NCI-H82 treated with DMSO at 0.1 percent for 48 hours (cell line): ENCODE measurements at regions not wholly inside any gene's neighbourhood (a gene's known extent, or its start where the extent isn't known, plus 50 kb on each side); places are given as distances from the start of the nearest gene placed in this dataset.

ENCODE experiments used
- DNase-seq: peaks from one replicate; lab custom pipeline; 2025; ENCODE audit not compliant: unreplicated experiment; lab: John Stamatoyannopoulos, UW

DNA sequence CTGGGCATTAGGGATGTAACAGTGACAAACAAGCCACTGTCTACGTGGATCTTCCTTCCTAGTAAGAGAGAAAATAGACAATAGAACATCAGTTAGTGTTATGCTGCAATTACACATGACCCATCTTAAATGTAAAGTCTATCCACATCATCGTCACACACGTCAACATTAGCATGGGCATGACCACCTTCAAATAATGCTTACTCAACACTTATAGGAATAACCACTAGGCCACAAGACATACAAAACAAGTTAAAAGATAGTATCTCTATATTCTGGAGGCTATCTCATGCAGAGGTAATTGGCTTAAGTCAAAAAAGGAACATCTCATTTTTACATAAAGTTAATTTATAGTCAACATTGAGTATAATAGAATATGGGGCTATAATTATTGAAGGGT is 156.5 kb downstream of the MOXD1 start:
- DNase-seq: no peak

DNA sequence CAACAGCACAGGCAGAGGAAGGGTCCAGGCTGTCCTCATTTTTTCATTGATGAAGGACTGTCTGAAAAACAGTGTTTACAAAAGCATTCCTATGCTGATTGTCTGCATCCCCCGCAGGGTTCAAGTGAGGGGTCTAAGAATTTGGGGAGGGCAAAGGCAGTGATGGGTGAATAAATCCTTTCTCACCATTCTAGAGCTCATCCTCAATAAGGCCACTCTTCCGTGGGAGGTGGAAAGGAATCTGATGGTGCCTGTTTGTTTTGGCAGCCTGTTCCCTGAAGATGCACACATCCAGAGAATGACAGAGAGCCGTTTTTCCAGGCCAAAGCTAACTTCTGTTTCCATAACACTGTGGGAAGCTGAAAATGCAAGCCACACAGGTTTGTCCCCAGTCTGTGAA is 164.5 kb downstream of the MOXD1 start:
- DNase-seq: no peak

DNA sequence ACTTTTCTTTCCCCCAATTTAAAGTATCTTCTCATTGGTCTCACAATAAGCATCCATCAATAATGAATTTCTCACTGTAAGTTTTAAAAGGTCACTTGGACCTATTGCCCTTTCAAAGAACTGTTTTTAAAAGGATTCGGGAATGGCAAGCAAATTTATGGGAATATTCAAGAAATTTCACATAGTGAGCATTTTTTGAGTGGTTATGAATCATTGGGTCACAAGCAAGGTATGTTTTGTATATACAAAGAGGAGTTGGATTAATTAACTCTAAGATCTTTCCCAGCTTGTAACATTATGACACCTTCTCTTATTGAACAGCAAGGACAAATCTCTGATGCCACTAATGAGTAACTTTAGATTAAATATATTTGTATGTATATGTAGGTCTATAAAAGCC is 165.0 kb downstream of the MOXD1 start:
- no peak for DNase-seq

DNA sequence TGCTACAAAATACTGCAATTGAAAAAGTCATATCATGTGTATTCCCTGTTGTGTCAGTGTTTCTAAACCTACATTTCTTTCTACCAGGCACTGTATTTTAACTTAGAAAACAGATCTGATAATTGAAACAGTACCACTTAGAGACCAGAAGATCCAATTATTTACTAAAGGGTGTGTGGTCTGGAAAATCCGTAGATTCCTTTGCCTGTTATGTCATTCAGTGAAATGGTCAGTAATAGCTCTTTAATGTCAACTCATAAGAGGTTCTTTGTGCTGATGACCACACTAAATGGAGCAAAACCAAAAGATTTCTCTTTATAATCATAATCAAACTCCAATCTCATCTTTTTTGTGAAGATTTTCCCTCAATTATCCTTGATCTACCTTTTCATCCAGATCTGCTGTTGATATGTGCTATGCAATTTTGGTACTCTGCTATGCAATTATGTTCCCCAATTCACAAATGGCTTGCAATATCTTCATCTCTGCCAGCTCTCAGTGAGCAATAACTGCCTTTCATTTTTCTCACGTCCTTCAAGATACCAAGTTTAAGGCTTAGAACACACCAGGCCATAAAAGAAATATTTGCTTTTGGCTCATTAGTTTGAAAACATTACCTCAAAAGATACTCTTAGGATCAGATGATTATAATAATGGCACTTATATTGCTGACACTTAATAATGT is 165.5 kb downstream of the MOXD1 start:
- DNase-seq: no peak

DNA sequence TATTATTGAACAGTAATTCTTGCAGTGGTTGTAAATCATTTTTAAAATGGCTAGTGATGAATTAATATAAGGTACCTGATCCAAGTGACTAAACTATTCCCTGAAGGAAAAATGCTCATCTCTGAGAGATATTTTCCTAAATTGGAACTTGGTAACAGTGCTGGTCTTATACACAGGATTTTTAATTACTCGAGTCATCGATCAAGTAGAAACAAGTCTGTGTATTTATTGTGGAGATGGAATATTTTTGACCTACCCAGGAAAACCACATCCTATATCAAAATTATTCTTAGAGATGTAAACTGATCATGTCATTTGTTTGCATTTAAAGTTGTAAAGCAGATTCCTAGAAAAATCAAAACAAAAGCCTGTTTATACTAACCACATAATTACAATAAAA is 166.9 kb downstream of the MOXD1 start:
- DNase-seq: no peak

DNA sequence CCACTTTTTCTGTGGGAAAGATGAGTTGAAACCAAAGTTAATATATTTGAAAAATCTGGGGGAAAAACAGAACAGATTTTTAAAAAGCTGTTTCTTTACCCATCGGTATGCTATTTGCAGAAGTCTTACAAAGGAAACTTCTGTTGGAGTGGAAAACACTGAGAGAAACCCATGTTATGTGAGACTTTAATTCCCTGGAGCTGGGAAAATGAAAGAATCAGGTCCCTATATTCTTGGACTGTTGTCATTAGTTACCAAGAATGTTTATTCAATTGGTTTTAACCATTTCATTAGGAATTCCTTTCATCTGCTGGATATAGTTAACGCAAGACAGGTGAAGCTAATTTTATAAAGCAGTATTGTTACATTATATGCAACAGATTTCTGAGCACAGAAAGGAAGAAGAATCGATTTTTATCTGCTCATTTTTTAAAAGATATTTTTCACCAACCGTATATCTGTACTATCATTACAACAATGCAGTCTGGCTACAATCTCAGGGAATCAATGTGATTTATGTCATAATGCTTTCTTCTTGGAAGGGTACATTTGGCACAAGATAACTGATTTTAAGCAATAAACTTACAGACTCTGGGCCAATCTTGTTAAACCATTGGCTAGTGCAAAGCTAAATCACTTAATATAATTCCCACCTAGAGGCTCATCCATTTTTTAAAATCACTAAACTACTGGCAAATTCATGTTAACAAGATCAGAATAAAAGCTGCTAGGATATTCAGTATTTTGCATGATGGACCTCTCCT is 170.0 kb downstream of the MOXD1 start:
- no peak for DNase-seq

DNA sequence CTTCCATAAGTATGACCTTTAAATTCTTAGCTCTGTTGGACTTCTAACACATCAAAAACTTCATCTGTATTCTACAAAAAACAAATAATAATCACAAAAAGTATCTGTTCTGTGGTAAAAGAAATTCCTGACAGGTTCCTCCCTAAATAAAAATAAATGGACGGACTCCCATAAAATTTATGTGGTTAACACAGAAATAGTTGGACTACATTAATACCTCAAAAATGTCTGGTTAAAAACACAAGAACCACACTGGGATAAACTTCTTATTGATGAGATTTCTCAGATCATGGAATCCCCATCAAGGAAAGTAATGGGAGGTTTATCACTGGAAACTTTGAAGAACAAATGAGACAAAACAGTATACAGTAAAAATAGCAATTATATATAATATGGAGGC is 172.4 kb downstream of the MOXD1 start:
- DNase-seq: no peak

DNA sequence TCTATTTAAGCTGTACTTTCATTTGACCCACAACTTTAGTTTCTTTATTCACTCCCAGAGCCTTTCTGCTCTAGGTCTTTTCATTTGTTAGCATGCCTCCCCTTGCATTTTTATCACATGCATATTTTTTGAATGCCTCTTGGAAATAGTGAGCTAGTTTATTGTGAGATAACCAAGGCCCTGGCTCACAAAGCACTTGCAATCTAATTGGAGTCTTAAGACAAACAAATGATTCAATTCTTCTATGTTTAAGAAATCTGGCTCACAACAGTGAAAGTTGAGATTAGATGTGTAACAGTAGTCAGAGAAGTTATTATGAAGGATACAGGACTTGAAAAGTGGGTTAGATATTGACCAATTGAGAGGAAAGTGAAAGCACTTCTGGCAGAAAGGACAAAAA is 173.4 kb downstream of the MOXD1 start:
- no peak for DNase-seq

DNA sequence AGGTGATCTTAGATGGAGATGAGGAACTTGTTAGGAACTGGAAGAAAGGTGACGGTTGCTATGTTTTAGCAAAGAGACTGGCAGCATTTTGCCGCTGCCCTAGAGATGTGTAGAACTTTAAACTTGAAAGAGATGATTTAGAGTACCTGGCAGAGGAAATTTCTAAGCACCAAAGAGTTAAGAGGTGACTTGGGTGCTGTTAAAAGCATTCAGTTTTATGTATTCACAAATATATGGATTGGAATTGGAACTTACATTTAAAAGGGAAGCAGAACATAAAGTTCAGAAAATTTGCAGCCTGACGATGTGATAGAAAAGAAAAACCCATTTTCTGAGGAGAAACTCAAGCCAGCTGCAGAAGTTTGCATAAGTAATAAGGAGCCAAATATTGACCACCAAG is 176.3 kb downstream of the MOXD1 start:
- DNase-seq: no peak

DNA sequence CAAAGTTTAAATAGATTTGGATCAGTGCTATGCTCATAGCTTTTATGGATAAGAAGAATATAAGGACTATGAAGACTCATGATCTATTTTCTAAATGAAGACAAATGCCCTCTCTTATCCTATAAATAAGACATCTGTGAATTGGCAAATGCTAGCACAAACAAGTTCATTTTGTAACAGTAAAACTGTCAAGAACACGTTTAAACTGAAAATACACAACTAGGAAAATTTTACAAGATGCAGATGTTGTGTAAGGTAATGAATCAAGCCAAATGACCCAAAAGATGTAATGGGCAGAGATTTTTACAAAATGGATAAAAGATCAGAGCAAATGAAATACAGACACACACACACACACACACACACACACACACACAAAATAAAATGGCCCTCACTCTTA is 180.5 kb downstream of the MOXD1 start:
- no peak for DNase-seq

DNA sequence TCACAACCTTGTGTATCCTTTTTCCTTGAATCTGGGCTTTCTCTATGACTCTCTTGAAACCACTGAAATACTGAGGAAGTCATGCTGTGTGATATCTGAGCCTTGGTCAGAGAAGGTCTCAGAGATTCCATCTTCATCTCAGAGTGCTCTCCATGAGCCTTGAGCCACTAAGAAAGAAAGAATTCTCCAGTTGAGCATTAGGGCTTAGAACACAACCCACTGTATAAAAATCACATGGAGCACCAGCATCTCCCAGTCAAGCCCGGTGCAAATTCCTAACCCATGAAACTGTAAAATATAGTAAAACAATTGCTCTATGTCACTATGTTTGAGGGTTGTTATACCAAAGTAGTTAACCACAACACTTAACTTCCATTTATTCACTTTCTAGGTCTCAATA is 181.4 kb downstream of the MOXD1 start:
- no peak for DNase-seq

DNA sequence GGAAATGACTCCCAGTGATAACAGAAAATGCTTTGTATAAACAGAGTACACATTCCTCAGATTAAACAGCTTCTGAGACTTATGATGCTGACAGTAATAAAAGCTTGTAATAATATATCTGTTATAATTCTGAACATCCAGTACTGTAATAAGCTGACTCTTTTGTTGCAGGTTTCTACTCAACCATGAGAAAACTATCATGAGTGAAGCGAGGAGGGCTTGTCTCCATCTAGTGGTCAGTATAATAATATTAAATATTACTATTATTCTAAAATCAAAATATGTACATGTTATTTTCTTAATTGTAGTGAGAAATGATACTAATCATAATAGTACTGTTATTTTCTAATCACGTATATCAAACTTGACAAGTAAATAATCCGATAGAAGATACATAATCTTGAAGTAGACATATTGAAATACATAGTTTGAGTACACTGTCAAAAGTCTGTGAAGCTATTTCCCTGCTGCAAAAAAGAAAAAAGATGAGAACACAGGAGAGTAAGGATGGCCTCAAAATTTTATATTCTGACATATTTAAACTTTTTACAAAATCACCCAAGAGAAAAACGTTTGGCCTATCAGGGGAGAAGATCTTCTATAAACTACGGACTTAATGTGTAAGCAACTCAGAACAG is 183.1 kb downstream of the MOXD1 start:
- DNase-seq: peak; percentile 1

DNA sequence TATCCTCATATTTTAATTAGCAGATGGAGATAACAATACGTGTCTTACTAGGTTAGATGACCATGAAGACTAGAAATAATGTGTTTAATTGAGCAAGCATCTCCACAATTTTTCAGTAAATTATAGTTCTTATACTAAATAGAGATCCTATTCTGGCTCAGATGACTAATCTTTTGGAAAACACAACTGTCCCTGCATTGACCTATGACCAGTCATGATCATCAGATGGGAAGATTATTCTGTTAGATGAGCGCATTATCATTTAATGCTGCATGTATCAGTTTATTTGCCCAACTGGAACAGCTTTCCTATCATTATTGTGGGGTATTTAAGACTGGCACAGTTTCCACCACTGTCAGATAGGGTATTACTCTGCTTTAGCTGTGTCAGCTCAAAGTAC is 185.5 kb downstream of the MOXD1 start:
- DNase-seq: no peak

DNA sequence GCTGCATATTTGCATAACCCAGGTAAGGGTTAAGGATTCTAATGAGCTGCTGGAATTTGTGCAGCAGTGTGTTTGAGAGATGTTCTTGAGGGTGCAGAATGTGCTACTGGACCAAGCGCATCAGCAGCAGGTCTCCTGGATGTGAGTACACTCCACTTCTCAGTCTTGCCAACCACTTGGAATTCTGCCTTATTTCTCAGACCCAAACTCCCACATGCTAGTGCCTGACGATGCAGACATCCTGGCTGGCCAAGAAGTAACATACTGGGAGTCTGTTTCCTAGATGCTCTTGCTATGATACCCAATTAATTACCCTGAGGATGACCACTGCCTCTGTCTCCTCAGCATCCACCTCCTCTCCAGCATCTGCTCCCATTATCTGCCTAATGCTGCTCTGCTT is 186.6 kb downstream of the MOXD1 start:
- DNase-seq: no peak

DNA sequence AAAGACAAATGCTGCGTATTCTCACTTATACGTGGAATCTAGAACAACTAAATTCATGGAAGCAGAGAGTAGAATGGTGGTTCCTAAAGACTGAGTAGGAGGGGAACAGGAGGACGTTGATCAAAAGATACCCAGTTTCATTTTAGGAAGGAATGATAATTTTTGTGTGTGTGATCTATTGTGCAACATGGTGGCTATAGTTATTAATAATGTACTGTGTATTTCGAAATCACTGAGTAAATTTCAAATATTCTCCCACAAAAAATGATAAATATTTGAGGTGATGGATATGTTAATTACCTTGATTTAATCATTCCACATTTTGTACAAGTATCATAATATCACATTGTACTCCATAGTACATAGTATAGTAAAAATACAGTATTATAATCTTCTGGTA is 187.5 kb downstream of the MOXD1 start:
- no peak for DNase-seq

DNA sequence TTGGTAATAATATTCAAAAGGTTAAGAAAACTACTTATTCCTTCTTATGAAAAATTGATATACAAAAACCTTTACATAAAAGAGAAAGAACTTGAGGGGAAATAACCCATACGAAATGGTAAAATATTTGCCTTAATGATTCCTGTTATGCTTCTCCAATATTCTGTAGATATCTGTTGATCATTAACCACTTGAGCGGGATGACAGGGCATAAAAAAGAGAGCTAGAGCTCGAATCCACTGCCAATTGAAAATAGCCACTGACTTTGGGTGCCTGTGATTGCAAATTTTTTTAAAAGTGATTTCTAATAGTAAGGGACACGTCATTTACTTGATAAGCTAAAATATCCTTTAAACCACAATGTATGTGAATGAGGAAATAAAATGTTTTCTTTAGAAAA is 188.1 kb downstream of the MOXD1 start:
- DNase-seq: no peak

DNA sequence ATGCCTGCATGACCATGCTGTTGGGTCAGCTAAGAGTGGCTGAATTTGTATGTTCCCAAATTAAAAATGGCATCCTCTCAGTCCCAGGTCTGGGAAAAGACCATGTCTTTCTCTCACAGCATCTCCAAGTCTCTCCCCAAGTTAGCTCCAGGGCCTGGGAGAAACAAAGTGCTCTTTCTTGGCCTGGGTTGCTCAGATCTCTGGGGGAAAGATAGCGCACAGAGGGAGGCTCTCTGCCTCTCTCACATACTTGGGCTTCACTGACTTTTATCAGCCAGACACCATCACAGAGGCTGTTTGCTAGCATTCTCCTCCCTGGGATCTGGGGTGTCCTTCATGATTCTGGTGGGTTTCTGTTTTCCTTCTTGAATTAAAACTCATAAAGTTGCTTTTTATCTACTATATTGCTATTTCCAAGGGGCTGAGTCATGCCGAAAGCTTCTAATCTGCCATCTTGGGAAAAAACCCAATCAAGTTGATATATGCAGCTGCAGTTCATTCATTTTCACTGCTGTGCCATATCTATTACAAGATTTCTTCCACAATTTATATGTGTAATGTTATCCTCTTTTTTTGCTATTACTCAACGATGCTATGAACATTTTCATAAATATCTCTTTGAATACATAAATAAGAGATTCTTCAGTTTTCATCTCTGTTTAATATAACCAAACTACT is 190.2 kb downstream of the MOXD1 start:
- no peak for DNase-seq

DNA sequence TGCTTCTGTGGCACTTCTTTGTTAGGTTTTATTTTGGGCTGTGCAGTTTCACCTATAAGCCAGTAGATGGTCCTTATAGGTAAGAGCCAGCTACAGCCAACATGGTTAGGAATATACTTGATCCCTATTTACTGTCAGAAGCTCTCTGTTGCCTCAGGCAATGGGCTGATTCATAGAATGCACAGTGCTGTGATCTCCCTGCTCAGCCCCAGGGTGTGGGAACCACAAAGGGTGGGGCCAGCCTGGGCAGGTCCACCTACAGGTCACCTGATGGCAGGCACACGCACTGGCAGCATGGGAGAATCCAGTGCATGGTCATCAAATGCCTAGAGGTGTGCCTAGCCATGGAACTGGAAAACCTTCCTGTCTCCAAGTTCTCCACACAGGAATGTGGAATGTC is 191.9 kb downstream of the MOXD1 start:
- no peak for DNase-seq

DNA sequence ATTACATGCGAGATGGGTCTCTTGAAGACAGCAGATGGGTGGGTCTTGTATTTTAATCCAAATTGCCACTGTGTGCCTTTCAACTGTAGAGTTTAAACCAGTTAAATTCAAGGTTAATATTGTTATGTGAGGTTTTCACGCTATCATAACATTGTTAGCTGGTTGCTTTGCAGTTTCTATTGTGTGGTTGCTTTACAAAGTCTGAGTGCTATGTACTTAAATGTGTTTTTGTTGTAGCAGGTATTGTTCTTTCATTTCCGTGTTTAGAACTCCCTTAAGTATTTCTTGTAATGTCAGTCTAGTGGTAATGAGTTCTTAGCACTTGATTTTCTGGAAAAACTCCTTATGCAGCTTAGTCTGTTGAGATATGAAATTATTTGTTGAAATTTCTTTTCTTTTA is 193.3 kb downstream of the MOXD1 start:
- no peak for DNase-seq

DNA sequence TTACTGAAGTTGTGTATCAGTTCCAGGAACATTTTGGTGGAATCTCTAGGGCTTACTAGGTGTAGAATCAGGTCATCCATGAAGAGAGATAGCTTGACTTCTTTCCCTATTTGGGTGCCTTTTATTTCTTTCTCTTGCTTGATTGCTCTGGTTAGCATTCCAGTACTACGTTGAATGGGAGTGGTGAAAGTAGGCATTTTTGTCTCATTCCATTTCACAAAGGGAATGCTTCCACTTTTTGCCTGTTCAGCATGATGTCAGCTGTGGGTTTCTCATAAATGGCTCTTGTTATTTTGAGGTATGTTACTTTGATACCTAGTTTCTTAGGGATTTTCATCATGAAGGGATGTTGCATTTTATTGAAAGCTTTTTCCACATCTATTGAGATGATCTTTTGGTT is 195.3 kb downstream of the MOXD1 start:
- no peak for DNase-seq

DNA sequence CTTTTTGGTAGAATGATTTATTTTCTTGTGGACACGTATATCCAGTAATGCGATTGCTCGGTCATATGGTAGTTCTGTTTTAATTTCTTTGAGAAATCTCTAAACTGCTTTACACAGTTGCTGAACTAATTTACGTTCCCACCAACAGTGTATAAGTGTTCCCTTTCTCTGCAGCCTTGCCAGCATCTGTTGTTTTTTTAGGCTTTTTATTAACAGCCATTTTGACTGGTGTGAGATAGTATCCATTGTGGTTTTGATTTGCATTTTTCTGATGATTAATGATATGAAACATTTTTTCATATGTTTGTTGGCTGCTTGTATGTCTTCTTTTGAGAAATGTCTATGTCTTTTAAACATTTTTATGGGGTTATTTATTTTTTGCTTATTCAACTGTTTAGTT is 196.7 kb downstream of the MOXD1 start:
- no peak for DNase-seq

DNA sequence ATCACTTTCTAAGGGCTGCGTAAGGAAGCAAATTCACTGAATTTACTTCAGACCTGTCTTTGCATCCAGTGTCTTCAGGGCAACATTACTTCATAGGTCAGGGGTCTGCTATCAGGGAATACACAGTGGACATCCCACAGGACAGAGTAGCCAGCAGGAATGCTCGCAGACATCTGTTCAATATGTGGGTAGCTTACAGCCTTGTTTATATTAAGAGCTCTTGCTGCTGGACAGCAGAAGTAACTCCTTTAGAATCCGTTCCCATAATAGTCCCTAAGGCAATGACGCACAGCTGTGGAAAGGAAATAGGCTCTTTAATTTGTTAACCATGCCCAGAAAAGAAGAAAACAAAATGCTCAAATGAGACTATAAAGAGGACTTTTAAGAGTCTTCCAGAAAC is 198.7 kb downstream of the MOXD1 start:
- DNase-seq: no peak
